A673 (cell line): ENCODE measurements at regions not wholly inside any gene's neighbourhood (a gene's known extent, or its start where the extent isn't known, plus 50 kb on each side); places are given as distances from the start of the nearest gene placed in this dataset.

Source experiments
- BruUV-seq: library from RNA; stranded (reverse); fragments of 400-500 nt; replicated peaks from 2 replicates; lab custom pipeline; 2021; lab: Mats Ljungman, UMichigan
- CTCF ChIA-PET: fragments of 300-600 bp; sonication (Branson Sonifier 250); formaldehyde crosslinking; loops from one replicate; lab custom pipeline; 2022; ENCODE audit warnings: antibody characterized with exemption; lab: Charles Lee
- POLR2A ChIA-PET: fragments of 300-600 bp; sonication (Branson Sonifier 250); formaldehyde crosslinking; loops from one replicate; lab custom pipeline; 2022; ENCODE audit warnings: antibody characterized with exemption; ENCODE audit not compliant: low non-redundant PET; lab: Charles Lee
- DNase-seq: peaks from one replicate; pipeline ENCODE4 v3.0.0-alpha.2; 2015; ENCODE audit warnings: low spot score
- H3K27ac ChIP-seq: fragments of 200-600 bp; sonication (generic); 2 replicates; pipeline ENCODE4 v1.5.1; 2016; ENCODE audit warnings: mixed run types, low read depth, mild to moderate bottlenecking, mixed read lengths, antibody characterized with exemption, low read length; ENCODE audit not compliant: poor library complexity, severe bottlenecking
- H3K27me3 ChIP-seq: fragments of 200-600 bp; sonication (generic); replicated peaks from 2 replicates; pipeline ENCODE4 v1.6.1; 2017; ENCODE audit warnings: mixed run types, low read depth, mild to moderate bottlenecking, mixed read lengths, antibody characterized with exemption, low read length; ENCODE audit not compliant: insufficient read depth, poor library complexity
- H3K36me3 ChIP-seq: fragments of 200-600 bp; sonication (generic); 2 replicates; pipeline ENCODE4 v1.6.1; 2016; ENCODE audit warnings: mixed run types, mild to moderate bottlenecking, mixed read lengths, antibody characterized with exemption, low read length; ENCODE audit not compliant: insufficient read depth, poor library complexity, severe bottlenecking
- H3K4me1 ChIP-seq: fragments of 200-600 bp; sonication (generic); 2 replicates; pipeline ENCODE4 v1.6.1; 2017; ENCODE audit warnings: mixed run types, mild to moderate bottlenecking, mixed read lengths, antibody characterized with exemption, low read length; ENCODE audit not compliant: insufficient read depth, poor library complexity, severe bottlenecking
- H3K4me3 ChIP-seq: fragments of 200-600 bp; sonication (generic); 2 replicates; pipeline ENCODE4 v1.5.1; 2016; ENCODE audit warnings: low read depth, mixed run types, mild to moderate bottlenecking, mixed read lengths, low read length; ENCODE audit not compliant: poor library complexity, severe bottlenecking
- H3K9me3 ChIP-seq: fragments of 200-600 bp; sonication (generic); 2 replicates; pipeline ENCODE4 v1.6.1; 2016; ENCODE audit warnings: mixed run types, low read depth, mild to moderate bottlenecking, mixed read lengths, antibody characterized with exemption, low read length; ENCODE audit not compliant: poor library complexity, severe bottlenecking
- EZH2 ChIP-seq: fragments of 200-600 bp; sonication (generic); IDR thresholded peaks from 2 replicates; pipeline ENCODE4 v1.6.1; 2017; ENCODE audit warnings: borderline replicate concordance, low read depth, mild to moderate bottlenecking, mixed read lengths, antibody characterized with exemption, low read length; ENCODE audit not compliant: poor library complexity, severe bottlenecking
- intact Hi-C: fragments of 100-400 bp; cut with micrococcal nuclease; formaldehyde crosslinking; loops from one replicate; pipeline ENCODE4 v1.10.0; 2022; ENCODE audit not compliant: unreplicated experiment
- TF ChIP-seq, protein P1 (sequence below): fragments of 300-800, 200-600 bp; sonication (generic); conservative IDR thresholded peaks from 2 replicates; pipeline ENCODE4 v1.5.1; 2017; ENCODE audit warnings: low read depth, mild to moderate bottlenecking, antibody characterized with exemption, low read length, moderate library complexity, mixed read lengths

DNA sequence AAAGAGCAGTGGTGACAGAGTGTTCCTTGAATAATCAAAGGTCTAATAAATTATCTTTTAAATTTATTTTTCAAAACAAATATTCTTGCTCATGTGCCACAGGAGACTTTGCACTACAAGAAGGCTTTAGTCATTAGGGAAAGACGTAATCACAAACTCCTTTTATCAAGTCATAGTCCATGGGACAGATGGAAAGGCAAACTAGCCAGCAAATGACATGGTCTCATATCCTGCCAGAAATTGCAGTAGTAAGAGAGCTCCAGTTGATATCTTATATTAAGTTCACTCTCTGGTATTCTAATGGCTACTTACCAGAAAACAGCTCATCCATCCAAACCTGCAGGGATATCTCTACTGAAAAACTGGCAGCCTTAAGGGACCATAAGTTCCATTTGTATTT, 225.0 kb upstream of the TP63 start:
- BruUV-seq, result no TSS peak
- ChIA-PET POLR2A (interaction anchor here (0.6 kb wide), 1 partner anchor 944 kb away, joined by 3 read pairs; no protein-coding TSS in a partner anchor), CTCF (no interaction called here)
- no peak for DNase-seq
- H3K27me3 ChIP-seq, result no peaks in the 10 kb centered on the region
- TF ChIP-seq, protein P1, sequence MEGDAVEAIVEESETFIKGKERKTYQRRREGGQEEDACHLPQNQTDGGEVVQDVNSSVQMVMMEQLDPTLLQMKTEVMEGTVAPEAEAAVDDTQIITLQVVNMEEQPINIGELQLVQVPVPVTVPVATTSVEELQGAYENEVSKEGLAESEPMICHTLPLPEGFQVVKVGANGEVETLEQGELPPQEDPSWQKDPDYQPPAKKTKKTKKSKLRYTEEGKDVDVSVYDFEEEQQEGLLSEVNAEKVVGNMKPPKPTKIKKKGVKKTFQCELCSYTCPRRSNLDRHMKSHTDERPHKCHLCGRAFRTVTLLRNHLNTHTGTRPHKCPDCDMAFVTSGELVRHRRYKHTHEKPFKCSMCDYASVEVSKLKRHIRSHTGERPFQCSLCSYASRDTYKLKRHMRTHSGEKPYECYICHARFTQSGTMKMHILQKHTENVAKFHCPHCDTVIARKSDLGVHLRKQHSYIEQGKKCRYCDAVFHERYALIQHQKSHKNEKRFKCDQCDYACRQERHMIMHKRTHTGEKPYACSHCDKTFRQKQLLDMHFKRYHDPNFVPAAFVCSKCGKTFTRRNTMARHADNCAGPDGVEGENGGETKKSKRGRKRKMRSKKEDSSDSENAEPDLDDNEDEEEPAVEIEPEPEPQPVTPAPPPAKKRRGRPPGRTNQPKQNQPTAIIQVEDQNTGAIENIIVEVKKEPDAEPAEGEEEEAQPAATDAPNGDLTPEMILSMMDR, result no peak
- no peak for TF ChIP-seq EZH2
- intact Hi-C loops, result loop anchor here (5.0 kb wide), 1 partner anchor 134 kb away; no protein-coding TSS in a partner anchor
- H3K9me3 ChIP-seq, result no peaks in the 10 kb centered on the region
- no peaks in the 10 kb centered on the region for H3K36me3 ChIP-seq
- peaks cover 9% of the 10 kb centered on the region for H3K4me1 ChIP-seq
- no peak overlapping the region for H3K27ac ChIP-seq
- H3K4me3 ChIP-seq, result no peak overlapping the region

DNA sequence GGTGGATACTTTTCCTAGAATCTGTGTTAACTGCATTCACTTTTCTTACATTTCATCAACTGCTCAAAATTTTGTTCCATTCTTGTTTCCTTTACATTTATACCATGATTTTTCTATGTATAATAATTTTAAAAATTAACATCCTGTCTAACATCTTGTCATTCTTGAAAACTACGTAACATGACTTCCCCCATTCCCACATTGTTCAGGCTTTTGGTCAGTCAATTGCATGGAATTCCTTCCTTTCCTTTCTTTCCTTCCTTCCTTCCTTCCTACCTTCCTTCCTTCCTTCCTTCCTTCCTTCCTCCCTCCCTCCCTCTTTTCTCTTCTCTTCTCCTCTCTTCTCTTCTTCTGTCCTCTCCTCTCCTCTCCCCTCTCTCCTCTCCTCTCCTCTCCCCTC, 220.7 kb upstream of the TP63 start:
- POLR2A ChIA-PET, result interaction anchor here (0.8 kb wide), 1 partner anchor 138 kb away, joined by 11 read pairs; no protein-coding TSS in a partner anchor
- Histone ChIP-seq H3K4me1 (peaks cover 4% of the 10 kb centered on the region), H3K27ac (peak overlapping the region; percentile 38), H3K36me3 (no peaks in the 10 kb centered on the region), H3K9me3 (no peaks in the 10 kb centered on the region), H3K4me3 (no peak overlapping the region), H3K27me3 (no peaks in the 10 kb centered on the region)
- BruUV-seq, result no TSS peak
- CTCF ChIA-PET, result no interaction called here
- TF ChIP-seq, protein P1, result no peak
- no peak for TF ChIP-seq EZH2
- intact Hi-C loops, result no loop called here
- DNase-seq, result peak; percentile 34

DNA sequence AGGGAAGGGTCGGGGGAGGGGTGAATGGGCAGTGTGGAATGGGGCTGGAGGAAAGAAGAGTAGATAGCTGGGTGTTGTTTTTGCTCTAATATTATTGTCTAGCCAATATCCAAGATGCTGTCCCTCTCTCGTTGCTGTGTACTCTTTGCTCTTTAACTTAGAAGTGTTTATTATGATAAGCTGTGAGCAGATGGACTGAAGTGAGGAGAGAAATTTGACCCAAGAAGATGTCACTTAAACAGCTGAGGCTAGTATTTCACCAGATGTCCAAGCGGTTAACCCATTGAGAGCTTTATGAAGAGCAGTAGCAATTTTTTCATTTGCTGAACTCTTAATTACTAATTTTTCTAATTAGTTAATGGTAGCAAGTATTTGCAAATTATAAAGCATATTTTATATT, 212.2 kb upstream of the TP63 start:
- Histone ChIP-seq H3K27me3 (no peaks in the 10 kb centered on the region), H3K36me3 (no peaks in the 10 kb centered on the region), H3K4me3 (no peak overlapping the region), H3K27ac (no peak overlapping the region), H3K9me3 (no peaks in the 10 kb centered on the region), H3K4me1 (no peaks in the 10 kb centered on the region)
- POLR2A ChIA-PET, result no interaction called here
- TF ChIP-seq, protein P1, result no peak
- no peak for TF ChIP-seq EZH2
- BruUV-seq, result no TSS peak
- no peak for DNase-seq
- CTCF ChIA-PET, result no interaction called here
- intact Hi-C loops, result no loop called here
